ENCODE measurements at regions not wholly inside any gene's neighbourhood (a gene's known extent, or its start where the extent isn't known, plus 50 kb on each side); places are given as distances from the start of the nearest gene placed in this dataset.

DNA sequence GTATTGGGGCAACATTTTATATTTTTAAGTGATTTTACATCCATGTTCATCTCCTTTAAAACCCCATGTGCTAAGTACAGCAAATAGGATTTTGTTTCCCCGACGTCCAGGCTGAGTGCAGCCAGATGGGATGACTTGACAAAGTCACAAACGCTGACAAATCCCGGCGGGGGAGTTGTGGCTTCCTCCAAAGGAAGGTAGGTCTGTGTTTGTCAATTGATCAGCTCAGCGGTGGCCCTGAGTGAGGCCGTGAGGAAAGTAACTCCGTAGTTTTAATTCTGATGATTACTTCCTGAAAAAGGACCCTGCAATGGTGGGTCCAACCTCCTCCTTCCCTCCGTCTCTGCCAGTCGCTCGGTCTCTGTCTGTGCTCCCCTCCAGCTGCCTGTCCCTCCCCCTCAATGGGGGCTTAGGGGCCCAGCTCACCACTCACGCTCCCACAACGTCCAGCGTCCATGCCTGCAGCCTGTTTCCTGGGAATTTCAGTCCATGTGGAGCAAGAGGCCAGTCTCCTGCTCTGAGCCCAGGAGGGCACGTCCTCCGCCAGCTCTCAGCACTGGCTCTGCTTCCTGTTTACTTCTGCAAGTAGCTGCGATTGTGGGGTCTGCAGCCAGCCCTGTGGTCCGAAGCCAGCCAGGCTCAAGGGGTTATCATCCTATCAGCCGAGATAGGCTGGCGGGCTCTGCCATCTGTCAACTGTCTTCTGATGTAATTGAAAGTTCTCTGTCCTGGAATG lies 209.4 kb upstream of the FOXF1 start:
- Histone ChIP-seq H3K27me3 (peaks cover 0 to 79% of the 10 kb centered on the region in 2 donors), H3K36me3 (no peaks in the 10 kb centered on the region), H3K4me1 (peaks cover 0 to 14% (median 0%) of the 10 kb centered on the region in 4 donors), H3K4me3 (no peak overlapping the region), H3K27ac (no peak overlapping the region), H3K9me3 (no peaks in the 10 kb centered on the region)
- TF ChIP-seq, protein P1, sequence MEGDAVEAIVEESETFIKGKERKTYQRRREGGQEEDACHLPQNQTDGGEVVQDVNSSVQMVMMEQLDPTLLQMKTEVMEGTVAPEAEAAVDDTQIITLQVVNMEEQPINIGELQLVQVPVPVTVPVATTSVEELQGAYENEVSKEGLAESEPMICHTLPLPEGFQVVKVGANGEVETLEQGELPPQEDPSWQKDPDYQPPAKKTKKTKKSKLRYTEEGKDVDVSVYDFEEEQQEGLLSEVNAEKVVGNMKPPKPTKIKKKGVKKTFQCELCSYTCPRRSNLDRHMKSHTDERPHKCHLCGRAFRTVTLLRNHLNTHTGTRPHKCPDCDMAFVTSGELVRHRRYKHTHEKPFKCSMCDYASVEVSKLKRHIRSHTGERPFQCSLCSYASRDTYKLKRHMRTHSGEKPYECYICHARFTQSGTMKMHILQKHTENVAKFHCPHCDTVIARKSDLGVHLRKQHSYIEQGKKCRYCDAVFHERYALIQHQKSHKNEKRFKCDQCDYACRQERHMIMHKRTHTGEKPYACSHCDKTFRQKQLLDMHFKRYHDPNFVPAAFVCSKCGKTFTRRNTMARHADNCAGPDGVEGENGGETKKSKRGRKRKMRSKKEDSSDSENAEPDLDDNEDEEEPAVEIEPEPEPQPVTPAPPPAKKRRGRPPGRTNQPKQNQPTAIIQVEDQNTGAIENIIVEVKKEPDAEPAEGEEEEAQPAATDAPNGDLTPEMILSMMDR (IDR thresholded peaks at IDR 0.05) = no peak
- TF ChIP-seq EP300 (IDR thresholded peaks at IDR 0.05) = no peak
- TF ChIP-seq POLR2A (IDR thresholded peaks at IDR 0.05) = no peak
- 12 to 17% methylated on average over 19 to 20 of the region's 20 CpGs for WGBS, 2 donors
- DNase-seq (ENCODE audit: low spot score in 2 of 2) = no peak

DNA sequence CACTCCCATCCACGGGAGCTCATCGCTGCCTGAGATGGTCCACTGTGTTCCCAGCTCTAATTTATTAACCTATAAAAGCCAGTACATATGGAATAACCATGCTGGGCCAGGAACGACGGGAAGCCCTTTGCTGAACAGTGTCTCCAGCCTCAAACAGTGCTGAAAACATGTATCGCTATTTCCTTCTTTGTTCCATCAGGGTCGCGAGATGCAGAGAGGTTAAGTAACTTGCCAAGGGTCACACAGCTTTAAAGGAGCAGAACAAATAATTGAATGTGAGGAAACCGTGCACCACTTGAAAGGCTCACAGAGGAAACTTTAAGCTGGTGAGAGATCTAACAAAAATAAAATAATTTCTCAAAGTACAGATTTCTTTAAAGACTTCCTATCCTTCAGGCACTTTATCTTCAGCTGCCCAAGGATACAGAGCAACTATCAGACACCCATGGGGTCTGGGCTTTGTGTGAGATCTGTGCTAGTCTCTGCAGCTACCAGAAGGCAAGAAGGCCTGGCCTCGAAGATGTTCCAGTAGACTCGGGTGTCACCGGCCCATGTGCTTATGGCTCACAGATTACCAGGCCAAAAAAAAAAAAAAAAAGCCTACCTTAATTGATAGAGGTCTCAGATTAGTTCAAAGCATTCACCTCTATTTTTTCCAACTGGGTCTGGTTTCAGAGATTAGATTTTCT lies 207.8 kb upstream of the FOXF1 start:
- peaks cover 0 to 66% of the 10 kb centered on the region in 2 donors for H3K27me3 ChIP-seq
- TF ChIP-seq, protein P1 (IDR thresholded peaks at IDR 0.05) = no peak
- TF ChIP-seq POLR2A (IDR thresholded peaks at IDR 0.05) (no peak), EP300 (IDR thresholded peaks at IDR 0.05) (no peak)
- no peaks in the 10 kb centered on the region for H3K9me3 ChIP-seq
- no peak for DNase-seq (ENCODE audit: low spot score in 2 of 2)
- peaks cover 0 to 11% (median 0%) of the 10 kb centered on the region in 4 donors for H3K4me1 ChIP-seq
- no peak overlapping the region for H3K27ac ChIP-seq
- WGBS, 2 donors = 54 to 71% methylated on average over 11 of the region's 11 CpGs
- H3K4me3 ChIP-seq = no peak overlapping the region
- H3K36me3 ChIP-seq = no peaks in the 10 kb centered on the region

DNA sequence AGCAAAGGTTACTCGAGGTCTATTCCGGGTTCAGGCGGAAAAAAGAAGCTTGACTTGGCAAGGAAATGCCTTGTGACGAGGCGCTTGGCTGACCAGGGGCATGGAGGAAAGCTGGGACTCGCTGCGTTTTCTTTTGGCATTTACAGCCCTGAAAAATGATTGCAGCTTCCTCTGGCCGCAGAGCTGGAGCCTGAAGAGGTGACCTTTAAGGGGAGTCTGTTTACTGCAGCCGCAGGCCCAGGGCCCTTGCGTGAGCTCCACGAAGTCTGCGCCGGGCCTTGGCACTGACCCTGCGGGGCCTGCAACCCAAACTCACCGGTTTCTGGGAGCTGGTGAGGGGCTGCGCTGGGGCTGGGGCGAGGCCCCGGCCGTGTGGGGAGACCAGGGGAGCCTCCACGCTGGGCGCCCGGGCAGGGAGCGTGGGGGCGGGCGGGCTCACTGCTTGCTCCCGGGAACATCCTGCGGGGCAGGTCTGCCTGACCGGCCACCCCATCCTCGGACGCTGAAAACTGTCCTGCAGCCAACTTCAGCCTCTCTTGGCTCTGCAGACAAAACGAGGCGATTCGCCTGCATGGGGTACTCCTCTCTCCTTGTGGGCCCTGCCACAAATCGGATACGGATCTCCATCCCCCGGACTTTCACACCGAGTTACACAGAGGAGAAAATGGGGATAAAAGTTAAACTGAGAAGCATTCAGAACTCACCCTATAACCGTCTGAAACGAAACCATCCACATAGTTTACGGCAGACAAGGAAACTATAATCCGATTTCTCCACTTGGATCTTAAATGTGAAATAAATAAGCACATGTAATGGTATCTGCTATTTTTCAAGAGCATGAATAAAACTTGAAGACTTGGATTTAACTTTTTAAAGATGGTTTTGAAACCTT lies 206.3 kb upstream of the FOXF1 start:
- Histone ChIP-seq H3K4me1 (no peaks in the 10 kb centered on the region), H3K36me3 (no peaks in the 10 kb centered on the region), H3K27ac (peak overlapping the region in 1 of 4 donors; percentile 17), H3K9me3 (no peaks in the 10 kb centered on the region), H3K4me3 (peak overlapping the region in 1 of 4 donors; percentile 9), H3K27me3 (peaks cover 0 to 51% of the 10 kb centered on the region in 2 donors)
- WGBS, 2 donors = 45 to 54% methylated on average over 31 to 34 of the region's 41 CpGs
- TF ChIP-seq POLR2A (IDR thresholded peaks at IDR 0.05) (no peak), EP300 (IDR thresholded peaks at IDR 0.05) (no peak)
- TF ChIP-seq, protein P1 (IDR thresholded peaks at IDR 0.05) = no peak
- no peak for DNase-seq (ENCODE audit: low spot score in 2 of 2)

DNA sequence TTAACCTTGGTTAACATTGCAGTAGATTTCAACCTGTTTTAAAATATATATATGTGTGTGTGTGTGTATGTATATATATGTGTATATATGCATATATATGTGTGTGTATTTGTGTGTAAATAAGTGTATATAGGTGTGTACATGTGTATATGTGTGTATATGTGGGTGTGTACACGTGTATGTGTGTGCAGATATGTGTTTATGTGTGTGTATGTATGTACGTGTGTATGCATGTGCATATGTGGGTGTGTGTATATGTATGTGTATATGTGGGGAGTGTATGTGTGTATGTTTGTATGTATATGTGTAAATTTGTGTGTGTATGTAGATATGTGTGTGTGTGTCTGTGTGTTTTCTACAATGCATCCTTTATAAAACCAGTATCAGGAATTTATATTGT lies 205.5 kb upstream of the FOXF1 start:
- no peak for DNase-seq (ENCODE audit: low spot score in 2 of 2)
- Histone ChIP-seq H3K4me3 (no peak overlapping the region), H3K9me3 (no peaks in the 10 kb centered on the region), H3K4me1 (no peaks in the 10 kb centered on the region), H3K36me3 (no peaks in the 10 kb centered on the region), H3K27ac (no peak overlapping the region), H3K27me3 (peaks cover 0 to 43% of the 10 kb centered on the region in 2 donors)
- WGBS, 2 donors = 86 to 88% methylated on average over 2 of the region's 2 CpGs
- TF ChIP-seq EP300 (IDR thresholded peaks at IDR 0.05) (no peak), POLR2A (IDR thresholded peaks at IDR 0.05) (no peak)
- TF ChIP-seq, protein P1 (IDR thresholded peaks at IDR 0.05) = no peak

All from tibial nerve (tissue), 4 donors.